ENCODE measurements at regions not wholly inside any gene's neighbourhood (a gene's known extent, or its start where the extent isn't known, plus 50 kb on each side); places are given as distances from the start of the nearest gene placed in this dataset.

- TF ChIP-seq CTCF (IDR thresholded peaks at IDR 0.05; ENCODE audit: insufficient read depth, low read depth, low read length), result no peak
- TF ChIP-seq EZH2 (IDR thresholded peaks at IDR 0.05; ENCODE audit: insufficient read depth, low read length), result no peak
These were observed 257.7 kb downstream of the SNX13 start for GRCh38 chr7:17682586-17682985.

All from astrocyte (in vitro differentiated cells and primary cell).